Posterior cingulate gyrus (tissue), 11 donors: ENCODE measurements at regions not wholly inside any gene's neighbourhood (a gene's known extent, or its start where the extent isn't known, plus 50 kb on each side); places are given as distances from the start of the nearest gene placed in this dataset.
A peak's percentile ranks its signal among the peaks of the same experiment; 100 is the strongest.

Experiments used
- DNase-seq, 10 donors: peaks; one replicate each; pipeline versions ENCODE4 v3.0.0 to v3.0.0-alpha.2; 2020 to 2021; ENCODE audit warnings: mixed read lengths in 3 of 10
- intact Hi-C: fragments of 100-400 bp; cut with DNase I; formaldehyde crosslinking; loops from one replicate; pipeline ENCODE4 v1.15.1; 2023

GRCh38 chr6:87939776-87940175 is 107.9 kb upstream of the SPACA1 start:
- intact Hi-C loops = loop anchor here (10.0 kb wide), 2 partner anchors 225 to 555 kb away; partner anchors contain the start of gene CNR1
- DNase-seq = no peak

GRCh38 chr6:87938287-87938686 is 109.4 kb upstream of the SPACA1 start:
- DNase-seq = no peak
- intact Hi-C loops = loop anchor here (10.0 kb wide), 2 partner anchors 227 to 557 kb away; partner anchors contain the start of gene CNR1

GRCh38 chr6:87936065-87936464 is 111.6 kb upstream of the SPACA1 start:
- peak in 1 of 10 donors; percentile 72 for DNase-seq
- intact Hi-C loops = loop anchor here (10.0 kb wide), 2 partner anchors 229 to 559 kb away; partner anchors contain the start of gene CNR1

- no peak for DNase-seq
- intact Hi-C loops = loop anchor here (10.0 kb wide), 2 partner anchors 230 to 560 kb away; partner anchors contain the start of gene CNR1
These were observed 112.4 kb upstream of the SPACA1 start for GRCh38 chr6:87935196-87935595.

GRCh38 chr6:87932361-87932760 is 115.3 kb upstream of the SPACA1 start:
- intact Hi-C loops = loop anchor here (5.0 to 10.0 kb wide), 3 partner anchors 232 to 940 kb away; partner anchors contain the start of gene CNR1

GRCh38 chr6:87929843-87930288 is 117.8 kb upstream of the SPACA1 start:
- DNase-seq = peak; percentile 70 to 97 (median 82)
- intact Hi-C loops = loop anchor here (5.0 to 10.0 kb wide), 4 partner anchors 235 to 942 kb away; partner anchors contain the start of gene CNR1

More at GRCh38 chr6:87932361-87932760, 115.3 kb upstream of the SPACA1 start:
- no peak for DNase-seq

GRCh38 chr6:87926687-87927086 is 121.0 kb upstream of the SPACA1 start:
- intact Hi-C loops = loop anchor here (10.0 kb wide), 1 partner anchor 858 kb away; no protein-coding TSS in a partner anchor
- DNase-seq = no peak

- intact Hi-C loops = loop anchor here (10.0 kb wide), 1 partner anchor 859 kb away; no protein-coding TSS in a partner anchor
- DNase-seq = no peak
These were observed 121.6 kb upstream of the SPACA1 start for GRCh38 chr6:87926072-87926471.

GRCh38 chr6:87925373-87926060 is 122.1 kb upstream of the SPACA1 start:
- intact Hi-C loops = loop anchor here (10.0 kb wide), 1 partner anchor 859 kb away; no protein-coding TSS in a partner anchor

DNA sequence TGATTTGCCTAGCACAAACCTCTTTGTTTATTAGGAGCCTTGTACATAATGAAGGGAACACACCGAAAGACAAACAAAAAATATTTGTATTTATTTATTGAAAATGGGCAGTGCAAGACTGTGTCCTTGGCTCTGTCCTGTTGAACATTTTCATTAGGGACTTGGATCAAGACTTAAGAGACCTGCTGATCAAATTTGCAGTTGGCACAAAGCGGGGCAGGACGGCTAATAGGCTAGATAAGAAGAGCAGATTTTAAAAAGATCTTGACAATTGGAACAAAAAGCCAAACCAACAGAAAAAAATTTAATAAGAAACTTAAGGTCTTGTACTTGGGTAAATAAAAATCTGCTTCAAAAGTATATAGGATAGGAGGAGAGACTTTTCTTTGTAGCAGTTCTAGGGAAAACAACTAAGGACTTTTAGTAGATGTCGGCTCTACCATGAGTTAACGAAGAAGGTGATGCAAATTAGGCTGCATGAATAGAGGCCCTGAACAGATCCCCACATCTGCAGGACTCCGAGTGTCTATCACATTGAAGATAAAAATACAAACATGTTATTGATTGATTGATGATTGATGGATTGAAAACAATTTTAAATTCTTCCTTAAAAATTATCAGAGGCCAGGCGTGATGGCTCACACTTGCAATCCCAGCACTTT is 124.1 kb upstream of the SPACA1 start:
- DNase-seq = no peak
- intact Hi-C loops = loop anchor here (10.0 kb wide), 1 partner anchor 861 kb away; no protein-coding TSS in a partner anchor

More at GRCh38 chr6:87925373-87926060, 122.1 kb upstream of the SPACA1 start:
- DNase-seq = no peak

DNA sequence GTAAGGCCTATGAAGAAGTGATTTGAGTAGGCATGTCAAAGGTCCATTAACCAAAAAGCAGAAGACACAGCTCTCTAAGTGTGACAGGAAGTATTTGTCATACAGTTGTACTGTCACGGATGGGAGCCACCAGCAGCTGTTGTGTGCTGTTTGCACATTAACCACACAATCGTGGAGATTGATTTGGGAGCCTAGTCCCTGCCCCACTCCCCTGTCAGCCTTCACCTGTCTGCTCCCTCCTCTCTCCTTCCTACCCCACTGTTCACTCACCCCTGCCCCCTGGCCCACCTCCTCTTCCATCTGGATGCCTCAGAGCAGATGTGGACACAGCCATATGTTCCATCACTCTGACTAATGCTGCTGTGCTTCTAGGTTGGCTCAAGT is 124.7 kb upstream of the SPACA1 start:
- intact Hi-C loops = loop anchor here (10.0 kb wide), 1 partner anchor 862 kb away; no protein-coding TSS in a partner anchor

GRCh38 chr6:87922196-87922946 is 125.3 kb upstream of the SPACA1 start:
- intact Hi-C loops = loop anchor here (10.0 kb wide), 1 partner anchor 862 kb away; no protein-coding TSS in a partner anchor
- DNase-seq = no peak

More for the DNA sequence above, 124.7 kb upstream of the SPACA1 start:
- DNase-seq = no peak

- intact Hi-C loops = loop anchor here (10.0 kb wide), 1 partner anchor 864 kb away; no protein-coding TSS in a partner anchor
- DNase-seq = no peak
These were observed 126.6 kb upstream of the SPACA1 start for GRCh38 chr6:87921034-87921433.

DNA sequence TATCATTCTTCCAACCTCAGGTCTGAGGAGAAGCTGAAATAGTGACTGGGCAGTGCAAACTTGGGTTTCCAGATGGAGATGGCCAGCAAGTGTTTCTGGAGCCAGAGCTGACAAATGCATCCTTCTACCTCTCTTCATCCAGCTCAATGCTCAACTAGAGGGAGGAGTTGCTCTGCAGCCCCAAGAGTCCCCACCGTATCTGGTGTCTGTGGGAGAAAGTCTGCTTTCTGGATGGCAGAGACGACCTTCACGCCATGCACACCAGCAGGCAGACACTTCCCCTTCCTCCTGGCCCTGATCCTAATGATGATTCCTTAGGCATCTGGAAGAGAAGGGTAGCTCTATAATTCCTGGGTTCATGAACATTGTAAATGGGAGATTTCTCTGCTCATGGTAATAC is 127.4 kb upstream of the SPACA1 start:
- DNase-seq = peak in 1 of 10 donors; percentile 12
- intact Hi-C loops = loop anchor here (10.0 kb wide), 1 partner anchor 865 kb away; no protein-coding TSS in a partner anchor

GRCh38 chr6:87919416-87919815 is 128.2 kb upstream of the SPACA1 start:
- intact Hi-C loops = no loop called here
- no peak for DNase-seq

DNA sequence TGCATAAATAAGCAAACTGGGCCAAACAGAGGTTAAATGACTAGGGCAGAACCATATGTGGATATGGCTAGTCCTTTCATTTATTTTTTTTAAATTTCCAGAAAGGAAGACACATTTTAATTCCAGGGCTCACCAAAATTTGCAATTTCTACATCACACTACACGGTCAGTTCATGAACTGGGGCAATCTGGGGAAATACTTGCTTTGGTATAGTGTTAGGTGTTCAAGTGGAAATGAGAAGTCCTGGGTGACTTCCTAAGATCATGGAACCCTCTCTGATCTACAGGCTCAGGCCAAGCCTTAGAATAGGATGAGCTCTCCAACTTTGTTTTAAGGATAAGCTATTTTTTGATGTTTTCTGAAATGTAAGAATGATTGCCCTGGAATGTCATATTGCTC is 128.6 kb upstream of the SPACA1 start:
- intact Hi-C loops = no loop called here

DNA sequence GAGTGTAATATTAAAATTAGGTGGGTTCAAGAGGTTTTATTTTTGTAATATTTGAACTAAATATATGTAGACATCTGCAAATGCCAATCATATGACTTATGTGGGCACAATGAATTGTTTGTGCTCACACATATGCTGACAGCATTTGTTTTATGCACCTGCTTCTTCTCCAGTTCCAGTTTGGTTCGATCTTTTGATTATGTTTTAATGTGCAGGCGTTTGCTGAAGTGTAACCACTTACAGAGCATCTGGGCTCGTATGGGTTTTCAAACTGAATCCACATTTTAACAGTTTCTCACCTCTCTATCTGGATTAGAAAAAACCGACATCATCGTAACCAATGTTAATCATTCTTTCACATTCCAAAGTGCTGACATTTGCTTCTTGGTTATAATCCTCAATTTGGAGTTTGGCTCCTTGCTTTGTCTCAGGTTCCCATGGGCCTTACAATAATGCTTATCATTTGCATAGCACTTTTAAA is 129.1 kb upstream of the SPACA1 start:
- DNase-seq = no peak

More for the DNA sequence above, 128.6 kb upstream of the SPACA1 start:
- no peak for DNase-seq

GRCh38 chr6:87917886-87918285 is 129.8 kb upstream of the SPACA1 start:
- DNase-seq = no peak
- intact Hi-C loops = no loop called here

More for the DNA sequence above, 129.1 kb upstream of the SPACA1 start:
- intact Hi-C loops = no loop called here

DNA sequence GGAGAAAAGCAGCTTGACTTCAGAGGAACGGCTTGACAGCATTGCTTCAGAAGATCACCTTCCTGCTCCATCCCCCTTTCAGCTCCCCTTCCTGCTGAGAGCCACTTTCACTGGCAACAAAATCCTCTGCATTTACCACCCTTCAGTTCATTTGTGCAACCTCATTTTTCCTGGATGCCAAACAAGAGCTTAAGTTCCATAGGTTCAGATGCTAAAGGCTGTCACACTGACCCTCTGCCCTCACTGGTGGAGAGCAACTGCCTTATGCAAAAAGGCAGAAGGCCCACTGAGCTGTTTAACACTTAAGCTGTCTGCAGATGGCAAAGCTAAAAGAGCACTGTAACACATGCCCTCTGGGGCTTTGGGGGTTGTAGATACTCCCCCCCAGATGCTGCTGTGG is 131.2 kb upstream of the SPACA1 start:
- intact Hi-C loops = no loop called here
- no peak for DNase-seq
